ENCODE measurements at regions not wholly inside any gene's neighbourhood (a gene's known extent, or its start where the extent isn't known, plus 50 kb on each side); places are given as distances from the start of the nearest gene placed in this dataset.

DNA sequence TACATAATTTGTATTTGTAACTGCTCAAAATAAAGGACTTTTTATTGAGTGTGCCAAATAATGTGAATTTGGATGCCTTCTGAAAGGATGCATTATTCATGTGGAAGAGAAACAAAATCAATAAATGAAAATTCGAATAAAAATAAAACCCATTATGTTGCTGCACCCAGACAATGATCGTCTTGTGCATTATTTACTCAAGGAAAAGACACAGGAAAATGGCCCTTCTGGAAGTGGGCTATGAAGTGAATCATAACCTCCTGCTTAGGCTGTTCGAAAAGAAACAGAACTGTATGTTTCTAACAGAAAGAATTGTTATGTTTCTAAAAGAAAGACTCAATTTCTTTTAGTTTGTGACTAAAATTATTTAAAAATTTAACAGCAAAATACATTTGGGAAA is 168.9 kb upstream of the NFIB start:
- Mint-ChIP-seq H3K9me3 (no peaks in the 10 kb centered on the region; a peak in 1 of 5 replicates), H3K4me3 (no peak overlapping the region), H3K36me3 (ENCODE audit: insufficient read depth in 1 of 3, low read depth in 3 of 3) (peaks cover 0 to 5% (median 0%) of the 10 kb centered on the region in 3 experiments; a peak in 2 of 7 replicates), H3K4me1 (peaks cover 35 to 37% of the 10 kb centered on the region in 2 experiments), H3K27ac (no peak overlapping the region), H3K27me3 (ENCODE audit: low read depth) (no peaks in the 10 kb centered on the region; the same call in 1 of the 2 replicates)
- H4K20me1 ChIP-seq (ENCODE audit: control insufficient read depth, insufficient read depth, insufficient read length), result no peaks in the 10 kb centered on the region
- H3K56ac ChIP-seq (ENCODE audit: insufficient read length, low read depth, low read length), result no peak overlapping the region
- no peak overlapping the region for H3T11ph ChIP-seq (ENCODE audit: low read length)
- no peak overlapping the region for H2BK5ac ChIP-seq (ENCODE audit: insufficient read length, low read length)
- H3K27me3 ChIP-seq (ENCODE audit: insufficient read depth, low read length), result no peaks in the 10 kb centered on the region
- H4K91ac ChIP-seq (ENCODE audit: insufficient read length, low read depth, low read length), result no peak overlapping the region
- H3K23me2 ChIP-seq (ENCODE audit: insufficient read length, low read depth, low read length, poor library complexity, severe bottlenecking), result no peaks in the 10 kb centered on the region
- H3K79me2 ChIP-seq (ENCODE audit: insufficient read depth, low read length), result no peaks in the 10 kb centered on the region
- H2AK5ac ChIP-seq (ENCODE audit: insufficient read length, low read length), result no peak overlapping the region
- H3K23ac ChIP-seq (ENCODE audit: insufficient read length, low read depth, low read length), result no peak overlapping the region
- H3K9ac ChIP-seq (ENCODE audit: extremely low read depth, insufficient read length, low read length), result no peak overlapping the region
- no peak for DNase-seq
- TF ChIP-seq, protein P1, sequence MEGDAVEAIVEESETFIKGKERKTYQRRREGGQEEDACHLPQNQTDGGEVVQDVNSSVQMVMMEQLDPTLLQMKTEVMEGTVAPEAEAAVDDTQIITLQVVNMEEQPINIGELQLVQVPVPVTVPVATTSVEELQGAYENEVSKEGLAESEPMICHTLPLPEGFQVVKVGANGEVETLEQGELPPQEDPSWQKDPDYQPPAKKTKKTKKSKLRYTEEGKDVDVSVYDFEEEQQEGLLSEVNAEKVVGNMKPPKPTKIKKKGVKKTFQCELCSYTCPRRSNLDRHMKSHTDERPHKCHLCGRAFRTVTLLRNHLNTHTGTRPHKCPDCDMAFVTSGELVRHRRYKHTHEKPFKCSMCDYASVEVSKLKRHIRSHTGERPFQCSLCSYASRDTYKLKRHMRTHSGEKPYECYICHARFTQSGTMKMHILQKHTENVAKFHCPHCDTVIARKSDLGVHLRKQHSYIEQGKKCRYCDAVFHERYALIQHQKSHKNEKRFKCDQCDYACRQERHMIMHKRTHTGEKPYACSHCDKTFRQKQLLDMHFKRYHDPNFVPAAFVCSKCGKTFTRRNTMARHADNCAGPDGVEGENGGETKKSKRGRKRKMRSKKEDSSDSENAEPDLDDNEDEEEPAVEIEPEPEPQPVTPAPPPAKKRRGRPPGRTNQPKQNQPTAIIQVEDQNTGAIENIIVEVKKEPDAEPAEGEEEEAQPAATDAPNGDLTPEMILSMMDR (conservative IDR thresholded peaks at IDR 0.05), result no peak
- H3K27ac ChIP-seq (ENCODE audit: insufficient read length, low read depth, low read length), result no peak overlapping the region
- H3K4me1 ChIP-seq (ENCODE audit: insufficient read depth, low read length), result peaks cover 11% of the 10 kb centered on the region
- H3K4me2 ChIP-seq (ENCODE audit: insufficient read depth, insufficient read length, low read length), result no peak overlapping the region
- H3K14ac ChIP-seq (ENCODE audit: insufficient read depth, low read length), result no peak overlapping the region
- no peaks in the 10 kb centered on the region for H3K79me1 ChIP-seq (ENCODE audit: insufficient read depth, low read depth, low read length, poor library complexity, severe bottlenecking)
- H3K9me3 ChIP-seq (ENCODE audit: control insufficient read depth, low read depth, low read length), result no peaks in the 10 kb centered on the region
- no peak overlapping the region for H2BK120ac ChIP-seq (ENCODE audit: low read depth, low read length, poor library complexity, severe bottlenecking)
- H4K8ac ChIP-seq (replicated peaks; ENCODE audit: insufficient read length, low read depth, low read length), result no peak overlapping the region
- WGBS (ENCODE audit: extremely low coverage, insufficient read length, low lambda C conversion rate), result no CpG with 5 or more reads among the region's 3 CpGs
- H2BK12ac ChIP-seq (ENCODE audit: insufficient read length, low read depth, low read length), result no peak overlapping the region
- no peak overlapping the region for H4K5ac ChIP-seq (ENCODE audit: insufficient read length, low read depth, low read length)
- no peak overlapping the region for H3K4ac ChIP-seq (ENCODE audit: low read depth, low read length)
- no peak overlapping the region for H2BK15ac ChIP-seq (ENCODE audit: low read depth, low read length)
- no peak overlapping the region for H2BK20ac ChIP-seq (ENCODE audit: low read depth, low read length, poor library complexity, severe bottlenecking)
- H3K18ac ChIP-seq (ENCODE audit: insufficient read length, low read depth, low read length), result no peak overlapping the region
- H2AFZ ChIP-seq (ENCODE audit: low read length), result no peak overlapping the region
